Dermis blood vessel endothelial cell (primary cell): ENCODE measurements at regions not wholly inside any gene's neighbourhood (a gene's known extent, or its start where the extent isn't known, plus 50 kb on each side); places are given as distances from the start of the nearest gene placed in this dataset.
A peak's percentile ranks its signal among the peaks of the same experiment; 100 is the strongest.

Experiments
- DNase-seq: peaks from one replicate; pipeline ENCODE4 v3.0.0; 2010

- DNase-seq: no peak
Observed at GRCh38 chr15:39219608-39220007, 361.3 kb upstream of the THBS1 start.

GRCh38 chr15:39226169-39226937 is 354.5 kb upstream of the THBS1 start:
- DNase-seq: no peak

- DNase-seq: no peak
Observed at GRCh38 chr15:39227001-39227400, 353.9 kb upstream of the THBS1 start.

GRCh38 chr15:39228889-39229288 is 352.0 kb upstream of the THBS1 start:
- no peak for DNase-seq

- peak; percentile 100 for DNase-seq
Observed at GRCh38 chr15:39230205-39230907, 350.5 kb upstream of the THBS1 start.

GRCh38 chr15:39230908-39231285 is 350.0 kb upstream of the THBS1 start:
- no peak for DNase-seq

GRCh38 chr15:39232512-39232911 is 348.4 kb upstream of the THBS1 start:
- peak; percentile 56 for DNase-seq

GRCh38 chr15:39235084-39235795 is 345.6 kb upstream of the THBS1 start:
- DNase-seq: peak; percentile 29

GRCh38 chr15:39236375-39236774 is 344.5 kb upstream of the THBS1 start:
- DNase-seq: no peak

GRCh38 chr15:39238443-39238842 is 342.4 kb upstream of the THBS1 start:
- no peak for DNase-seq

- no peak for DNase-seq
Observed at GRCh38 chr15:39239562-39239961, 341.3 kb upstream of the THBS1 start.

GRCh38 chr15:39242345-39242744 is 338.5 kb upstream of the THBS1 start:
- no peak for DNase-seq

GRCh38 chr15:39243396-39243795 is 337.5 kb upstream of the THBS1 start:
- DNase-seq: no peak

GRCh38 chr15:39244776-39245175 is 336.1 kb upstream of the THBS1 start:
- no peak for DNase-seq

GRCh38 chr15:39246523-39246922 is 334.4 kb upstream of the THBS1 start:
- DNase-seq: no peak

GRCh38 chr15:39247574-39247973 is 333.3 kb upstream of the THBS1 start:
- DNase-seq: peak; percentile 76

- peak; percentile 99 for DNase-seq
Observed at GRCh38 chr15:39248204-39248603, 332.7 kb upstream of the THBS1 start.

- no peak for DNase-seq
Observed at GRCh38 chr15:39250001-39250400, 330.9 kb upstream of the THBS1 start.

- peak; percentile 72 for DNase-seq
Observed at GRCh38 chr15:39250460-39251186, 330.3 kb upstream of the THBS1 start.

- peak; percentile 85 for DNase-seq
Observed at GRCh38 chr15:39251413-39252133, 329.3 kb upstream of the THBS1 start.

- DNase-seq: no peak
Observed at GRCh38 chr15:39252134-39252470, 328.8 kb upstream of the THBS1 start.

- no peak for DNase-seq
Observed at GRCh38 chr15:39253552-39253951, 327.3 kb upstream of the THBS1 start.
